HG03108 (cell line): ENCODE measurements at regions not wholly inside any gene's neighbourhood (a gene's known extent, or its start where the extent isn't known, plus 50 kb on each side); places are given as distances from the start of the nearest gene placed in this dataset.

Source experiments
- ATAC-seq: cut with Tn5 transposase; IDR thresholded peaks from one replicate; pipeline ENCODE4 v1.9.1; 2021; ENCODE audit warnings: moderate library complexity; ENCODE audit not compliant: unreplicated experiment

GRCh38 chr2:118255301-118255700 is 167.0 kb downstream of the INSIG2 start:
- no peak for ATAC-seq

- ATAC-seq, result no peak
These were observed 165.8 kb downstream of the INSIG2 start for GRCh38 chr2:118254116-118254515.

GRCh38 chr2:118251427-118251826 is 163.2 kb downstream of the INSIG2 start:
- ATAC-seq, result no peak

DNA sequence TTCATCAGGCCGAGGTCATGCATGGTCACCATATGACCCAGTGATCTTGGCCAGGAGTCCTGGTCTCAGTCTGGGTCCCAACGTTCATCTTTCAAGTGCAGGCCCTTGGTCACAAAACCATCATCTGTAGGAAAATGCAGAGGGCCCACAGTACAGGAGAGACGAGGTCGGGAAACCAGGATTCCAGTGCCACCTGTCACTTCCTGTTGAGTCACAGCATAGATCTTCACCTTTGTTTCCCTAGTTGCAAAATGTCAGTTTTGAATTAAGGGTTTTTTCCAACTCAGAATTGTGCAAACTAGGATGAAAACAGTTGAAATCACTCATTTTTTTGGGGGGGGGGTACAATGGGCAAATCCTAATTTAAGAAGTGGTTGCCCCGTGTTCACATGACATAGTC is 162.2 kb downstream of the INSIG2 start:
- ATAC-seq, result no peak

DNA sequence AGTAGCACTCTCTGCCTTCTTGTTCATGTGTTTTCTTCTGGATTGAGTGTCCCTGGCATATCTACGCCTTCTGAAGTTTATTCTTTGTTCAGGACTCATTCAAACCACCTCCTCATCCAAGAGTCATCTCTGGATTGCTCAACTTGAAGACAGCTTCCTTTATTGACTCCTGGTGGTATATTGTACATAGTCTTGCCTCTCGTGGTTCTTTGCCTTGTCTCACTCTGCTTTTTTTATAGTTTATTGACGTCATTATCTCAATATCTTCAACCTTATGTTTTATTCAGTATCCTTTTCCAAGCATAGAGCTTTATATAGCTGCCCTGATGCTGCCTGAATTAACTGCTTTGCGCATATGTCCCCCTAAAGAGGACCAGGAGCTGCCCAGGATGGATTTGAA is 161.7 kb downstream of the INSIG2 start:
- ATAC-seq, result no peak

DNA sequence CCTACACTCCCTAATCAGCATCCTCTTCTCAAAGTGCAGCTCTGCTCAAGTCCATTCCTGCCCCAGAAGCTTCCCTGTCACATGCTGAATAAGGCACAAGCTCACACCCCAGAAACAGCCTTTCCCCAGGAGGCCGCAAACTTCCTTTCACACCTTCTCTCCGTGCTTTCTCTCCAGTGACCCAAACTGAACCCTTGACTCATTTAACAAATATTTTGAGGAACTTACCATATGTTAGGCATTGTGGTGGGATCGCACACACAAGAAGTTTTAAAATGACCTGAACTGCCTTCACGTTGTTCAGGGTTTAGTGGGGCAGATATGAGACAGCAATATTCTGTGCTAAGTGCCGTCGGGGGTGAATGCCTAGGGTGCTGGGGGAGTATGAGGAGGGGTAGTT is 161.3 kb downstream of the INSIG2 start:
- ATAC-seq, result no peak

DNA sequence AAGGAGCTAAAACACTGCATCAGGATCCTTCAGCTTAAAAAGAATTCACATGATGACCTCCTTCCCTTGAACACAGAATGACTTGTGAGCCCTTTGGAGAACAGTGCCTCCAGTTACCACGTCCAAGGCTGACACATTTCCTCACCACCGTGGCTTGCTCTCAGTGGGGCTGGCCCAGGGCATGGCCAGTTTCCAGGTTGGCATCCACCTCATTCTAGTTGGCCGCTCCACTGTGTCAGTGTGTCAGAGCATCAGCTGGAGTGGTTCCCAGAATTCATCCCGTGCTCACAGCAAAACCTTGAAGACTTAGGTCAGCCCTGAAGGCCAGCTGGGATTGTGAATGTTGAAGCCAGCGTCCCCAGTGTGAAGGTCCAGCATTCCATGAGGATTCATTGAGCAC is 158.5 kb downstream of the INSIG2 start:
- ATAC-seq, result no peak

DNA sequence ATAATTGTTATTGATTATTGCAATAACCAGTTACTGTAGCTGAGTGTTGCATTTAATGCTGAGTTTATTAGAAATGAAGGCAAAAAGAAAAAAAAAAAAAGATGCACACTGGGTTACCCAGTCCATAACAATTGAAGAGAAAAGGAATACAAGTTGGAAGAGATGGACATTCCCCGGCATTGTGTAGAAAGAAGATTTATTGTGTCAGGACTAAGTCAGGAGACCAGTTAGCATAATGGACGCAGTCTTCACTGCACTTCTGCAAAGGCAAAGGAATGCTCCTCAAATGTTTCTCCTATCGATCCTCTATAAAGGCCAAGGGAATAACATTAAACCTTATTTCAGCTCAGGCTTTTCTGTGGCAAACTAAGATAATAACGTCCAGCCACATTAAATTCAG is 157.8 kb downstream of the INSIG2 start:
- ATAC-seq, result no peak

DNA sequence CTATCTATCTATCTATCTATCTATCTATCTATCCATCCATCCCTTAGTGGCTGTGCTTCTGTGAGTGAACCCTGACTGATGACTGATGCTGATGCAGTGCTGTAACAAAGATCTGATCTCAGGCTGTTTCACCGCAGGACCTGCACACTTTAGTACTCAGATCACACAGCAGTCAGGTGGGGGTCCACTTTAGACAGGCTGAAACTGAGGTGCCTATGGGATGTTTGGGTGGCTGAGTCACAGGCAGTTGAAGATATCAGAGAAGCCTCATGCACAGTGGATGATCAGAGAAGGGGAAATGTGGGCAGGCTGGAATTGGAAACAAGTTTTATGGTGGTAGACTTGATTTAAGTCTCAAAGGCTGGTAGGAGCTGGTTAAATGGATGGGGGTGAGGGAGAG is 156.4 kb downstream of the INSIG2 start:
- no peak for ATAC-seq

- ATAC-seq, result no peak
These were observed 154.8 kb downstream of the INSIG2 start for GRCh38 chr2:118243031-118243430.

GRCh38 chr2:118242216-118242615 is 153.9 kb downstream of the INSIG2 start:
- ATAC-seq, result no peak

DNA sequence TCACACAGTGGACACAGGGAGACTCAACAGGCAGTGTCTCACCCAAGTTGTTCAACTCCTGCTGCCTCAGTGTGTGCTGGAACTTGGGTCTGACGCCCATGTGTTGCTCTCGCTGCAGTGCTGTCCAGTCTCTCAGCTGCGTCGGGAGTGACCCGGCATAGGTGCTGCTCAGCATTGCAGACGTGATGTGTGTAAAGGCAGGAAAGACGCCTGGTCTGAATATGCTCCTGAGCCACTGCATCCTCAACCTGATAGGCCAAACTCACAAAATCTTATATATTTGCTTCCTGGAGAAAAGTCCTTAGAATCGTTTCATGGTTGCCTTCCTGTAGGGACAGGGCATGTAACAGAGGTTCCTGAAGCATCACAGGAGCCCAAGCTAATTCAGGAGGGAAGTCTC is 152.9 kb downstream of the INSIG2 start:
- no peak for ATAC-seq

- no peak for ATAC-seq
These were observed 152.0 kb downstream of the INSIG2 start for GRCh38 chr2:118240276-118240675.

GRCh38 chr2:118239284-118239683 is 151.0 kb downstream of the INSIG2 start:
- no peak for ATAC-seq

DNA sequence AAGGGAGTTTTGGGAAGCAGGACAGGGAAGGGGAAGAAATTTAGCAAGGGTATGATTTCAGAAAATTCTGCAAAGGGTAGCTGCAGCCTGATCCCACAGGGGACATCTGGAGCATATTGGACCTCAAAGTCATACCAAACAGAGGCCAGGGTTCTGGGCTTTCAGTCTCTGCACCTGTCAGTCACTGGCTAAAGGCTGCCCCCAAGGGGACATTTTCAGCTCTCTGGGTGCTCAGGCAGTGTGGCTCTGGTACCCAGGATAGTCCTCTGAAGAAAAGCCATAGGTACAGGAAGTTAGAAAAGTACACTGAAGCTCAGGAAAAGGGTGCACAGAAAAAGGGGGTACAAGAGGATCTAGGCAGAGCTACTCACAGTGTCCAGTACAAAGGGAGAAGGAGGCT is 149.2 kb downstream of the INSIG2 start:
- ATAC-seq, result no peak

DNA sequence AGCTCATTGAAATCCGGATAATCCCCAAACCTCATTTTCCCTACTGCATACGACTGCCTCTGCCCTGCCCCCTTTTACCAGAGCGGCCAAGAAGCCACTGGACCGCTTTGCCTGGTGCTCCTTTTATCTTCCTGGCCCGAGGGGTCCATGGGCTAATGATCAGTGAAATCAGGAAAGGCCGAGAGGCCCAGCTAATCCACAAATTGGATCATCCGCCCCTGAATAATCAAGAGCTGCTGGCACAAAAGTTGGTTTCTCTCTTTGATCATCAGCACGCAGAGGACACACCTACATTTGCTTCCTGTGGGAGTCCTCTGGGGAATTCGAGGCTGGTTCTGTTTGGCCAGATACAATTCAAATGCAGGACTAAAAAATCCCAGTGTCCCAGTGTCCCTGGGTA is 144.5 kb downstream of the INSIG2 start:
- ATAC-seq, result no peak

GRCh38 chr2:118232391-118232790 is 144.1 kb downstream of the INSIG2 start:
- no peak for ATAC-seq

DNA sequence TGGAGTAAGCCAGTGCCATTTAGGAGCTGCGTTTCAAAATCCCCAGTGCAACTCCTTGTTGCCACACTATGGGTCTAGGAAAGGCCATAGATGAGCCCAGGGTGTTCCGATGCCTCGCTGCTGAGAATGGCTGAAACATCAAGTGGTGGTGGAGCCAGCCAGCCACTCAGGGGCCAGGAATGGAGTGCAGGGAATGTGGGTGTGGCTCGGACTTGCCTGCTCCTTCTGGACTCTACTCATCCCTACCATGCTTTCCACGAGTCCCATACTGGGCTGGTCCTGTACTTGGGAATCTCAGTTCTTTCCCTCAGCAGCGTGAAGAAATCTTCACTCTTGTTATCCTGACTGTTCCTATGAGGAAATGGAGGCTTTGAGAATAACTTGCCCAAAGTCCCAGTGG is 143.5 kb downstream of the INSIG2 start:
- ATAC-seq, result no peak

- no peak for ATAC-seq
These were observed 139.6 kb downstream of the INSIG2 start for GRCh38 chr2:118227698-118228508.

DNA sequence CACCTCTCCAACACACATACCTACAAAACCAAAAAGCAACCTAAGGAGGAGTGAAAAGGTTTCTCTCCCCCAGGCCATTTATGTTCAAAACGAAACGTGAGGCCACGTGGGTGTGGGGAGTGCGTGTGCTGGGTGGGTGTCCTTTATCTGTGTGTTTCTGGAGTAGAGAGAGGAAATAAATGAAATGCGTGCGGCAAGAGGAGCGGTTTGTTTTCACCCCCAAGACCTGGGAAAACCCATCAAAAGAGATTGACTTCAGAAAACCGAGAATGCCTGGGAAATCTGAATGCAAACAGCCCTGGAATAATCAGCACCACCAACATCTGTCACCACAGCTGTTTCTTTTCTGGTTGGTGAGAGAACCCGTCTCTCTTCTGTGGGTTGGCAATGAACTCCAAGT is 137.4 kb downstream of the INSIG2 start:
- no peak for ATAC-seq

GRCh38 chr2:118224895-118225311 is 136.6 kb downstream of the INSIG2 start:
- ATAC-seq, result no peak

DNA sequence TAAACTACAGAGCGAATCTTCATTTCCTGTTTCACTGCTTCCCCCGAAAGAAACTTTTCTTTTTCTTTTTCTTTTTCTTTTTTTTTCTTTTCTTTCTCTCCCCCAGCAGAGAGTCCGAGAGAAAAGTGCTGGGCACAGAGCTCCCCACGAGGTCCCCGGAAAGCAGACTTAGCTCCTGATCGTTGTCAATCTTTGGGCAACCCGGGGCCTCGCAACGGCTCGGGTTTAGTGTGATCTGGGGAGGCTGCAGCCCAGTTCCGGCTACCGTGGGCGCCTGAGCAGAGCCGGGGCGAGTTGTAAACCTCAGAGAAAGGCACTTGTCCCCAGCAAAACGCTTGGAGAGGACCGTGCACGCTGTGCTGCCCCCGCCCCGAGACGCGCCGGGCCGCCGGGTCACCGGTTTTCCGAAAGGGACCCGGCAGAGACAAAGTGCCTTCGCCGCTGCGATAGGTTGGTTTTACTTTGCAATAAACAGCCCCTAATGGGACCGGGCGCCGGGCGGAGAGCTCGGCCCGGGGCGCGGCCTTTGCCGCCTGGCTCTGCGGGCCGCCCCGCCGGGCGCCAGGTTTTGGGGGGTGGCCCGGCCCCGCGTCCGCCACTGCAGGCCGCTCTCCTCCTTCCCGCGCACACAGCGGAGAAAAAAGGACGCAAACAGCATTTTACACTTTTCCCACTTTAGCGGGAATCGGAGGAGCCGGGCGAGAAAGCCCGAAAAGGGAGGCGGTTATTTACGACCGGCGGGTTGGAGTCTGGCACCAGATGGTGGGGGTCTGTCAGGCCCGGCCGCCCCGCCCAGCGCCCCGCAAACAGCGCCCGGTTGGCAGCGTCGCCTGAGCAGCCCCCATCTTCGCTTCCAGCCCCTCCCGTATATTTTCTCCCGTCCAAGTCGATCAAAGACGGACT is 136.0 kb downstream of the INSIG2 start:
- no peak for ATAC-seq
